Erythroblast (primary cell): ENCODE measurements at regions not wholly inside any gene's neighbourhood (a gene's known extent, or its start where the extent isn't known, plus 50 kb on each side); places are given as distances from the start of the nearest gene placed in this dataset.

Experiments used
- GATA1 ChIP-seq: IDR thresholded peaks from 2 replicates; pipeline ENCODE4 v1.6.1; 2011; ENCODE audit warnings: low read depth, mild to moderate bottlenecking, control low read depth, low read length, moderate library complexity
- POLR2A ChIP-seq: IDR thresholded peaks from 2 replicates; pipeline ENCODE4 v1.6.1; 2011; ENCODE audit warnings: mild to moderate bottlenecking, low read length

- TF ChIP-seq POLR2A (no peak), GATA1 (no peak)
These were observed 50.9 kb upstream of the NR5A2 start for GRCh38 chr1:199976496-199977144.
